AG04449 (cell line): ENCODE measurements at regions not wholly inside any gene's neighbourhood (a gene's known extent, or its start where the extent isn't known, plus 50 kb on each side); places are given as distances from the start of the nearest gene placed in this dataset.

Experiments
- CTCF ChIA-PET: fragments of 350-600 bp; formaldehyde crosslinking; extraction: SDS; loops from one replicate; lab custom pipeline; 2021; ENCODE audit warnings: antibody characterized with exemption; lab: Yijun Ruan, JAX
- POLR2A ChIA-PET: fragments of 400-600, 350-600 bp; formaldehyde crosslinking; extraction: SDS; loops from one replicate; lab custom pipeline; 2020; ENCODE audit warnings: antibody characterized with exemption, inconsistent platforms; lab: Yijun Ruan, JAX
- DNase-seq: peaks from one replicate; pipeline ENCODE4 v3.0.0-alpha.2; 2010; ENCODE audit warnings: low read depth, low spot score
- H3K4me3 ChIP-seq: 2 replicates; pipeline ENCODE4 v1.5.1; 2011; ENCODE audit warnings: low read depth, mild to moderate bottlenecking, control low read depth, low read length
- TF ChIP-seq, protein P1 (sequence below): IDR thresholded peaks from one replicate; pipeline ENCODE4 v1.5.1; 2011; ENCODE audit warnings: mild to moderate bottlenecking, moderate library complexity, low read length, control low read depth, inconsistent platforms; ENCODE audit not compliant: insufficient read depth; ENCODE audit errors: missing control alignments

DNA sequence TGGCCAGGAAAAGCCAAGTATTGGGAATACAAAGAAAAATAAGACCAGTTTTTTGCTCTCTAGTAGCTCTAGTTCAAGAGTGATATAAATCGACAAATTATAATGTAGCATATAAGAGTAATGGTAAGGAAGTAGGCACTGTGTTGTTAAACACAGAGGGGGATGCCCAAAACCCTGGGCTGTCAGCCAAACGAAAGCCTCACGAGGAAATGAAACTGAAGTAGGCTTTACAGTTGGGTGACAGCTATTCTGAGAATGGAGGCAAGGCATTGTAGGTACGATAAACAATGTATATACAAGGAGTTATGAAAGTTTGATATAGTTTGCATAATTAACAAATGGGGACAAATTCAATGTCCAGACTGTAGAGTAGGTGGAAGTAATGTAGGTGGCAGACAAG lies 176.4 kb downstream of the FAM181B start:
- no peak for DNase-seq
- CTCF ChIA-PET = no interaction called here
- POLR2A ChIA-PET = no interaction called here
- H3K4me3 ChIP-seq = no peak overlapping the region
- TF ChIP-seq, protein P1, sequence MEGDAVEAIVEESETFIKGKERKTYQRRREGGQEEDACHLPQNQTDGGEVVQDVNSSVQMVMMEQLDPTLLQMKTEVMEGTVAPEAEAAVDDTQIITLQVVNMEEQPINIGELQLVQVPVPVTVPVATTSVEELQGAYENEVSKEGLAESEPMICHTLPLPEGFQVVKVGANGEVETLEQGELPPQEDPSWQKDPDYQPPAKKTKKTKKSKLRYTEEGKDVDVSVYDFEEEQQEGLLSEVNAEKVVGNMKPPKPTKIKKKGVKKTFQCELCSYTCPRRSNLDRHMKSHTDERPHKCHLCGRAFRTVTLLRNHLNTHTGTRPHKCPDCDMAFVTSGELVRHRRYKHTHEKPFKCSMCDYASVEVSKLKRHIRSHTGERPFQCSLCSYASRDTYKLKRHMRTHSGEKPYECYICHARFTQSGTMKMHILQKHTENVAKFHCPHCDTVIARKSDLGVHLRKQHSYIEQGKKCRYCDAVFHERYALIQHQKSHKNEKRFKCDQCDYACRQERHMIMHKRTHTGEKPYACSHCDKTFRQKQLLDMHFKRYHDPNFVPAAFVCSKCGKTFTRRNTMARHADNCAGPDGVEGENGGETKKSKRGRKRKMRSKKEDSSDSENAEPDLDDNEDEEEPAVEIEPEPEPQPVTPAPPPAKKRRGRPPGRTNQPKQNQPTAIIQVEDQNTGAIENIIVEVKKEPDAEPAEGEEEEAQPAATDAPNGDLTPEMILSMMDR = no peak

DNA sequence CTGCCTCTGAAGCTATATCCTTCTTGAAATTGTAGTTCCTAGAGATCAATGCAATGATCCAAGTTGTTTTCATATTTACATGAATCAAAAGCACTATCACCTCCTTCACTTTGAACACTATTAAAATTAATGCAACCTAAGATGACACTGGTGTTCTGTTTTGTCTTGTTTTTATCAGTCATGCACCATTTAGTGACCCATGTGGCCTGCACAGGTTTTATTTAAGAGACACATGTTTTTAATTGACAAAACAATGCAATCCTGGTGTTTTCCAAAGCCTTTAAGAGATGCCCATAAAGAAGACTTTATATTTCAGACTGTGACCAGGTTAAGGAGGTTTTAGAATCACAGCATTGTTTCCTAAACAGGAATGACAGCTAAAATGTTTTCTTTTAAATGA lies 177.5 kb downstream of the FAM181B start:
- ChIA-PET POLR2A (no interaction called here), CTCF (no interaction called here)
- no peak overlapping the region for H3K4me3 ChIP-seq
- no peak for DNase-seq
- TF ChIP-seq, protein P1 = no peak

DNA sequence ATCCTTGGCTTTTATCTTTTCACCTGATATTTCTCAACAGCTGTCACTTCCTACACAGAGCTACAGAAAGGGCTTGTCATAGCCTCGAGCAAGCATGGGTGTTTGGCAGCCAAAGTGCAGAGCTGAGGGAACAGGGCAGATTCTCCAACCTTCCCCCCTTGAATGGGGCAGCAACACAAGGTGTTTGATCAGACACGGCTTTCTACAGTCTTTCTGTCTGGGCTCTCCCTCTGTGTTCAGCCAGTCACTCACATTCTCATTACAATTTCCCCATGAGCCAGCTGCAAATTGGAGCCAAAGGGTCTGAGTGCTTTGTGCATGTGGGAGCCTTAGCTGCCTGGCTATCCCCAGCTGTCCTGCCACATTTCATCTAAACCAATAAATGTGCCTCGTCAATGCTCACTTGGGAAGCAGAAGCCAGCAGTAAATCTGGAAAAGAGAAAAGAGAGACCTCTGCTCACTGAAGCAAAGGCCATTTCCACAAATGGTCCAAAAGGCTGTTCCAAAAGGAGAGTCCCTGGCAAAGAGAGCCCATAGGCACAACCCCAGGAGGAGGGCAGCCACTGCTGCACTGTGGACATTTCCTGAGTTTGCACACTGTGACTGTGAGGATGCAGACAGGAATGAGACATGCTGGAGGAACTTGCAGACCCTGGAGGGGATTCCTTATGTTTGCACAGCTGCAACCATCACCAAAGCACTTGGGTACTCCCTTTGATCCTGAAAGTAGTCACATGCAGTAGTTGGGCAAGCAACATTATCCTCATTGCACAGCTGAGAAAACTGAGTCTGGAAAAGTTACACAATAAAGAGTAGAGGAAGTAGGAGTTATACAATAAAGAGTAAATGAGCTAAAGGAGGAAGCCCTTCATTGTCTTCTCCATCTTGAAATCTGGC lies 186.8 kb downstream of the FAM181B start:
- no peak overlapping the region for H3K4me3 ChIP-seq
- POLR2A ChIA-PET = no interaction called here
- DNase-seq = no peak
- TF ChIP-seq, protein P1 = no peak
- CTCF ChIA-PET = no interaction called here

DNA sequence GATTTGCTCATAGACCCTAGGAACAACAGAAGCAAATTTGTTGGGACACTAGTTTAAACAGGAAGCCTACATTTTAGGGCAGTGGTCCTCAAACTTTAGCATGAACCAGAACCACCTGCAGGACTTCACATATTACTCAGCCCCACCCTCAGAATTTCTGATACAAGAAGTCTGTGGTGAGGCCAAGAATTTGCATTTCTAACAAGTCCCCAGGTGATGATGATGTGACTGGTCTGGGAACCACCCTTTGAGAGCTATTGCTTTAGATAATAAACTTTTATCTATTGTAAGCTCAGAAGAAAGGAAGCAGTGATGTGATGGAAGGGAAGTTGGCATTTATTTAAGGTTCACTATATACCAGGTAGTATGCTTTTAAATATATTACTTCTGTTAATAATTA lies 194.0 kb downstream of the FAM181B start:
- TF ChIP-seq, protein P1 = no peak
- DNase-seq = no peak
- CTCF ChIA-PET = no interaction called here
- POLR2A ChIA-PET = no interaction called here
- no peak overlapping the region for H3K4me3 ChIP-seq

DNA sequence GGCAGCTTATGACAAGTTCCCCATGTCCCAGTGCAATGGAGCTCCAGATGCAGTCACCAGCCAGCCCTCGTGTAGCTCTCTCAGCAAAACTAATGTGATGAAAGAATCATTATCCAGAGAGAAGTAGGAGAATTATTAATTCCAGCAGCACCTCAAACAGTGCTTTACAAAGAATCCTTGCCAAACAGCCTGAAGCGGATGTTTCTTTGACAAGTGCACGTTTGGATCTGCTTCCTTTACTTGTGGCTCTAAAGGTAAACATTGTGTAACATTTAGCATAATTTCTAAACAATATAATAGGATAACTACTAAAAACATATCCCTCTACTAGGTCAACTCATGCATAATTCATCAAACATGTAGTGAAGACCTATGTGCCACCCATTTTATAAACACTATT lies 197.0 kb downstream of the FAM181B start:
- no peak overlapping the region for H3K4me3 ChIP-seq
- ChIA-PET POLR2A (no interaction called here), CTCF (no interaction called here)
- DNase-seq = no peak
- TF ChIP-seq, protein P1 = no peak

DNA sequence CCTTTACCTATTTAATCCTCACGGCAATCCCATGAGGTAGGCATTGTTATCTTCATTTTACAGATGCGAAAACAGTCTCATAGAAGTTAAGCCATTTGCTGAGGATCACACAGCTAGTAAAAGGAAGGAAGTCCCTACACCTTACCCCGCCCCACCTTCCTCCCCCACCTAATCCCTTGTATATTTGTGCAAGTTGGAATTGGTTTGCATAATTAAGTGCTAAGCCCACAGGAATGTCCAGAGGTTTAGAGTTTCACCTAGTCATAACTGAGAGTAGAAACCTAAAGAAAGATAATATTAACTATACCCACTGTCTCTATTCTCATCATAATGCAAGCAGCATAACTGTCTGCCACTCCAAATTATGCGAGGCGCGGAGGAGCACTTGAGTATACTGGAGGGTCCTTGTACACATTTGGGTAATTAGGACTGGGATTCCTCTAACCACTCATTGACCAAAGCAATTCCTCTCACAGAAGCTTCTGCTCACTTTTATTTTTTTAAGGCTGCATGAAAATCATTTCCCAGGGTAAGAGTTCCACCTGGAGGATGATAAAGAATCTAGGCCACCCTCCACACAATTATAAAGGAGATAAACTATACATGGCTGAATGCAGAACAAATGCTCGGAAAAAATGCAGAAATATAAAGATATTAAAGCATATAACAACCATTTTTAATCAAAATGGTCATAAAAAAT lies 199.9 kb downstream of the FAM181B start:
- no peak overlapping the region for H3K4me3 ChIP-seq
- DNase-seq = no peak
- TF ChIP-seq, protein P1 = no peak
- ChIA-PET CTCF (no interaction called here), POLR2A (no interaction called here)
